HPDE6-E6E7 (cell line): ENCODE measurements at regions not wholly inside any gene's neighbourhood (a gene's known extent, or its start where the extent isn't known, plus 50 kb on each side); places are given as distances from the start of the nearest gene placed in this dataset.

Source experiments
- DNase-seq: peaks from one replicate; pipeline ENCODE4 v3.0.0; 2011; ENCODE audit warnings: missing footprints; ENCODE audit errors: extremely low spot score

- DNase-seq = no peak
These were observed 118.3 kb upstream of the ADAMTS18 start for GRCh38 chr16:77553130-77553529.

- no peak for DNase-seq
These were observed 120.3 kb upstream of the ADAMTS18 start for GRCh38 chr16:77555126-77555525.

- DNase-seq = no peak
These were observed 121.0 kb upstream of the ADAMTS18 start for GRCh38 chr16:77555791-77556190.

- DNase-seq = no peak
These were observed 121.5 kb upstream of the ADAMTS18 start for GRCh38 chr16:77556201-77556873.

GRCh38 chr16:77557385-77557784 is 122.6 kb upstream of the ADAMTS18 start:
- no peak for DNase-seq

- DNase-seq = no peak
These were observed 124.0 kb upstream of the ADAMTS18 start for GRCh38 chr16:77558786-77559185.

- DNase-seq = no peak
These were observed 127.7 kb upstream of the ADAMTS18 start for GRCh38 chr16:77562497-77562896.

- no peak for DNase-seq
These were observed 130.1 kb upstream of the ADAMTS18 start for GRCh38 chr16:77564791-77565390.

GRCh38 chr16:77569406-77569805 is 134.6 kb upstream of the ADAMTS18 start:
- no peak for DNase-seq

DNA sequence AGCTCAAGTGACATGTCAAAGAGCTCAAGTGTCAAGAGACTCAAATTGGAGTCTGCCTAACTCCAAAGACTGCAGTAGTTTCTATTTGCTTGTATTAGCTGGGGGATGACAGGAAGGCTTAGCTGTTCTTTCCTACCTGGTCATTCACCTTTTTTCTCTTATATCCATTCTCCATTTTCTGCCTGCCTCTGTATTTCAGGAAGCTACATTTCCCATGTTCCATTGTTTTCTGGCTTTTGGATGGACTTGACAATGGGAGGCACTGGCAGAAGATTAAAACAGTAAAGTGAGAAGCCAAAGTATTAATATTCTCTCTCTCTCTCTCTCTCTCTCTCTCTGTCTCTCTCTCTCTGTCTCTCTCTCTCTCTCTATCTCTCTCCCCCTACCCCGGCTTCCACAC is 135.7 kb upstream of the ADAMTS18 start:
- DNase-seq = no peak

DNA sequence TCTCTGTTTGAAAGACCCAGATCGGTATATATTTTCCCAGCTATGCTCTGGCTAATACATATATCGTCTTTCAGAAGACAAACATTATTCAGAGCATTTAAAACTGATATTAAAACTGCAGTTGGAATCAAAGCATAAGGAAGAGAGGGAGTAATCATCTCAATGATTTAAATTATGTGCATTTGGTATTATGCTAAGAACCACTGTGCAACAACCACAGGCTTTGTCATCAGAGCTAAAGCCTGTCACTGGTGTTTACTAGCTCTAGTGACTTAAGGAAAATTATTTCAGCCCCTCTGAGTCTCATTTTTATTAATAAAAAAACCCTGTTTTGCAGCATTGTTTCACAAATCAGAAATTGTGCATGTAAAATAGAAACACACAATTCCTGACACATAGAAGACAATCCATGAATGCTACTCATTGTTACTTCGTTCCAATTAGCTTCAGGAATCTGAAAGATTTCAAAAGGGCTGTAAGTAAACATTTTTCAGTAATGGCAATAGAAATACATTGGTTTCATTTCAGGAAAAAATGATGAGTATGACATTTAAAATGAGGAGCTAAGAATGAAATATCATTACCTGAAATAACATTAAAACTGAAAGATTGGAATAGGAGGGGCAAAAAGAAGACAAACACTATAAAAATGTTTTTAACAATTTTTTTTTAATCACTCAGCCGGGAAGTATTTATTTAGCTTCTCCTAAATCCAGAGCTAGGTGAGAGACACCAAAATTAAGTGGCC is 136.5 kb upstream of the ADAMTS18 start:
- no peak for DNase-seq

DNA sequence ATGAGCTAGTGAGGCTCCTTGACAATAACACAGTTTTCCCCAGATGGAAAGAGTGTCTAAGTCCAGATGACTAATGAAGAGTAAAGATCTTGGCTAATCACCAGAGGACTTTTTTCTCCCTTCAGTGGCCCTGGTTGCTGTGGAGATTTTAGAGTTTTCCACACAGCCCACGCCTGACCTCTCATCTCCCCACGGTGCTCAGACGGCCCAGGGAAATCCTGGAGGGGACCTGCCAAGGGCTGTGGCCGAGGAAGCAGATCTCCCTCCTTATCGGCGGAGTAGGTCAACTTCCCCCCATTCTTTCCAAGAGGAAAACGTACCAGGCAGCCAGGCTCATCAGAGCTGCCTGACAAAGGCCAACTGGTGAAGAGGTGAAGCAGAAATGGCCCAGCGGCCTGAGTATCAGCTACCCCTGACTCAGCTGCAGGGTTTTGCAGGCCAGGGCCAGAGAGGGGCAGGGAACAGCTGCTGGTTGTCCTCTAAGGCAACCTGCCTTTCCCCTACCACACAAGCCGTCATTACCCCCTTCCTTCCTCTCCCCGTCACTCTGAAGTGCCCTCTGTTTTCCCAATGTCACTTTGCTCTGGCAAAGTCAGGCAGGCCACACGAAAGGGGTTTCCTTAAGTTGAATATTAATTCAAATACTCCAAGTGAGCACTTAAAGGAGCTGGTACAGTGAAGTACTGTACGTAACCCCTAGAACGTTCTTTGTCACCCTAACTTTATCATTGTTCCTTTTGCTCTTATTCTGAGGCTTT is 140.2 kb upstream of the ADAMTS18 start:
- no peak for DNase-seq

DNA sequence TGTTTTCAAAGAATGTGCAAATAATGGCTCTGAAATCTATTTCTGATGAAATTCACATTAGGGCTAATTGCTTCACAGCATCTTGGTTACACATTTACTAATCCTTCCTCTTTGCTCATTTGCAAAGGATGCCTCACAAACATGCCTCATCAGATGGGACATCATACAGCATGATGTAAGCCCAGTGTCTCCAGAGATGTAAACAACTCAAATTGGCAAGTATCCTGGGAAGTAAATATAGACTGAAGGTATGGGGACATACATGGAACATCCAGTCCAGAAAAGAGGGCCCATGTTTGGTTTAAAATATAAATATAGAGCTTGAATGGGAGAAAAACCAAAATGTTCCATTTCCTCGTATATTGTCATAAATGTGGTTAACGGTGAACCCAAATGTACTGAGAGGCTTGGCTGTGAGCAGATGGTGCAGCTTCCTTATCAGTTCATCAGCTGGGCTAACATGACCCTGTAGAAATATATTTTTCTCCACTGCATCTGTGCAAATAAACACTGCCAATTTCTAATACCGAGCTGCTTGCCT is 142.9 kb upstream of the NUDT7 start:
- no peak for DNase-seq

DNA sequence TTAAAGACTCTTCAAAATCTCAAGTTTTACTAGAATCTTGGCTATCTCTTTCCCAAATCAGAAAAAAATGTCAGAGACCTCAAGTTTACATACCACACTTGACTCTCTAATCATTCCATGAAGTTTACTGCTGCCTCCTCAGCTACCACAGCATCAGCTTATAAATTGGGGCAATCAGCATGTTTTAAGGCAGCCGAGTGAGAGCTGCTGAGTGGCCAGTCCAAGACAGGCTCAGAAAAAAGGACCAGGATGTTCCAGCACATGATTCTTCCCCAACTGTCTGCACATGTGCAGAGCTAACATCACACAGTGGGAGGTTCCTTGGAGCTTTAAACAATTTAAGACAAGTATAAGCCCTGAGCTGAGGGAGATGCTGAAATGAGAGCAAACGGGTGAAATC is 140.6 kb upstream of the NUDT7 start:
- DNase-seq = no peak

DNA sequence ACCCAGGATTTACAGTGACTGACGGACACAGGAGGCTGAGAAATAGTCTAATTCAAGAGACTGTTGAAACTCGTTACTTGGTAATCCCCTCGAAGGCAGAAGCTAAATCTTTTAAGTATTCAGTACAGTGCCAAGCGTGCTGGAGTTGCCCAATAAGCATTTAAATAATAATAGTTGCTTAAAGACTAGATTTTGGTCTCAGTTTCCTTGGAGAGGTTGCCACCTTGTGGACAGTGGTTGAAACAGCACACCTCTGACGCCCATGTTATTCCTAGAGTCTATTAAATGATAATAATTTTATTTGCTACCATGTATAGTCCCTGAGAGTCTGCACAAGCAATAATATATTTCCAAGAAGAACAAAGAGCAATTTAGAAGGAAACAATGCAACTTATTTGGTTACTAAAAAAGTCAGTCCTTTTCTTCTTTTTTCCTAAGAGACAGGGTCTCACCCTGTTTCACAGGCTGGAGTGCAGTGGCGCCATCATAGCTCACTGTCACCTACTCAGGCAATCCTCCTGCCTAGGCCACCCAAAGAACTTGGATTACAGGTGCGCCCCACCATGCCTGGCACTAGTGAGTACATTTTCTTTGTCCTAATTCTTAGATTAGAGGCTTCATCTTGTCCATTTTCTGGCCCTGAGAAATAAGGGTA is 138.0 kb upstream of the NUDT7 start:
- peak; percentile 38 for DNase-seq

- DNase-seq = peak; percentile 14
These were observed 136.7 kb upstream of the NUDT7 start for GRCh38 chr16:77585379-77586251.

DNA sequence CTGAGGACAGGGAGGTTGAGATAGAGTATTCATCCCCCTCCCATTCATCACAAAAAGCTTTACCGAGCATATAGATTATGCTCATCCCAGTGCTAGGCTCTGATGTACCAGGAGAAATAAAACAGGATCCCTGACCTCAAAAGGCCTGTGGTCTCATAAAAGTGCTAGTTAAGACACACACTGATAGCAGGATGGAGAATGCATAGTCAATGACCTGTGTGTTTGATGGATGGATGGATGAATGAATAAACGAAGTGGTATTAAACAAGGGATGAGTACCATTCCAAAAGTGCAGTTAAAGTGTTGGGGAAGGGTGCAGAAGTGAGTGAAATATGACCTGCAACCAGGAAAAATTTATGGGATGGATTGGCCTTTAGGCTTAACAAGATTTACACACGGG is 133.9 kb upstream of the NUDT7 start:
- no peak for DNase-seq

DNA sequence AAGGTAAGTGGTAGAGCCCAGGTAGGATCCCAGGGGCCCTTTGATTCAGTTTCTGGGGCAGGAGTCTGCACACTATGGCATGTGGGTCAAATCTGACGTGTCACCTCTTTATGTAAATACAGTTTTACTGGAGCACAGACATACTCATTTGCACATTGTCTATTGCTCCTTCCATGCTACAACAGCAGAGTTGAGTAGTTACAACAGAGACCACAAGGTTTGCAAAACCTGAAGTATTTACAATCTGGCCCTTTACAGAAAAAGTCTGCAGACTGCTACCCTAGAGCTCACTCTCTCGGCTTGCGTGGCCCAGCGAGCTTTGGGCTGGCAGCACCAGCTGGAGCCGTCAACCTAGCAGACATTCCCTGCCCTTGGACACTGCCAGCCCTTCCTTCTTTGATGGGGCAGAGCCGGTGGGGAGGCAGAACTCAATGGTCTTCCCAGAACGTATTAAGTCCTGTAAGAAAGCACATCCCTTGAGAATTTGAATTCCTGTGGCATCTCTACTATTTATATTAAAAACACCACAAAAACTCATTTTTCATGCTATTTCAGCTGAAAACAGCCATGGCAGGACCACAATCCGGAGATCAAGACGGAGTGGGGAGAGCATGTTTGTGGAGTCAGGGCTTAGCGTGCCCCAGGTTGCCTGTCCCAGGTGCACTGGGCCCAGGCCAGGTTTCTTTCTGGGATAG is 133.1 kb upstream of the NUDT7 start:
- DNase-seq = no peak

GRCh38 chr16:77590707-77591106 is 131.6 kb upstream of the NUDT7 start:
- DNase-seq = no peak

DNA sequence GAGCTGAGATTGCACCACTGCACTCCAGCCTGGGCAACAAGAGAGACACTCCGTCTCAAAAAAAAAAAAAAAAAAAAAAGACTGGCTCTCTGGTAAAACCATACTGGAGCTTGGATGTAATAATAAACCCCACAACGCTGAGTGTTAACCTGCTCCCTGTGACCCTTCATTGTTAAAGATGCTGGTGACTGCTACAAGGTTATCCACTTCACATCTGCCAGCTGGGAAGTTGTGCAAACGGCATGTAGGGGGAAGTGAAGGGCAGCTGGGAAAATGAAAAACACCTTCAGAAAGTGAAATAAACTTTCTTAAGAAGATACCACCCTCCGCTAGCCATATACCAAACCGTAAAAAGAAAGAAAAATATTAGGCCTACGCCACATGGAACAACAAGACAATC is 131.0 kb upstream of the NUDT7 start:
- no peak for DNase-seq
